ENCODE measurements at regions not wholly inside any gene's neighbourhood (a gene's known extent, or its start where the extent isn't known, plus 50 kb on each side); places are given as distances from the start of the nearest gene placed in this dataset.

DNA sequence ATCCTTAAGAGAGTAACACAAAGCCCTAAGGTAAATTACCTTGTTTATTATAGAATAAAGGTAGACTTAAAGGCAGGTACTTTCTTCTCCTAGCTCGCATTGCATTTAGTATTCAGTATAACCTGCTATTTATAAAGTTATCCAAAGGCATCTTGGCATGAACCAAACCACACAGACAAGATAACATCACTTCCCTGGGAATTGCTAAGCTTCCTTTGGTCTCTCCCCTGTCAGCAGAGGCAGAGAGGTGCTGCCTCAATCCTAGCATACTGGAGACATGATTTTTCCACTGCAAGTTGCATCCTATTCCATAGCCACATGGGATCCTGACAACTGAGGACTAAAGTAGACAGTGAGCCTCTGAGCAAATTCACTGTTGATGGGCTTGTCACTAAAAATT lies 101.7 kb upstream of the IL6 start:
- no peak overlapping the region for H3K27ac ChIP-seq
- TF ChIP-seq, protein P1, sequence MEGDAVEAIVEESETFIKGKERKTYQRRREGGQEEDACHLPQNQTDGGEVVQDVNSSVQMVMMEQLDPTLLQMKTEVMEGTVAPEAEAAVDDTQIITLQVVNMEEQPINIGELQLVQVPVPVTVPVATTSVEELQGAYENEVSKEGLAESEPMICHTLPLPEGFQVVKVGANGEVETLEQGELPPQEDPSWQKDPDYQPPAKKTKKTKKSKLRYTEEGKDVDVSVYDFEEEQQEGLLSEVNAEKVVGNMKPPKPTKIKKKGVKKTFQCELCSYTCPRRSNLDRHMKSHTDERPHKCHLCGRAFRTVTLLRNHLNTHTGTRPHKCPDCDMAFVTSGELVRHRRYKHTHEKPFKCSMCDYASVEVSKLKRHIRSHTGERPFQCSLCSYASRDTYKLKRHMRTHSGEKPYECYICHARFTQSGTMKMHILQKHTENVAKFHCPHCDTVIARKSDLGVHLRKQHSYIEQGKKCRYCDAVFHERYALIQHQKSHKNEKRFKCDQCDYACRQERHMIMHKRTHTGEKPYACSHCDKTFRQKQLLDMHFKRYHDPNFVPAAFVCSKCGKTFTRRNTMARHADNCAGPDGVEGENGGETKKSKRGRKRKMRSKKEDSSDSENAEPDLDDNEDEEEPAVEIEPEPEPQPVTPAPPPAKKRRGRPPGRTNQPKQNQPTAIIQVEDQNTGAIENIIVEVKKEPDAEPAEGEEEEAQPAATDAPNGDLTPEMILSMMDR (conservative IDR thresholded peaks at IDR 0.05), result no peak

DNA sequence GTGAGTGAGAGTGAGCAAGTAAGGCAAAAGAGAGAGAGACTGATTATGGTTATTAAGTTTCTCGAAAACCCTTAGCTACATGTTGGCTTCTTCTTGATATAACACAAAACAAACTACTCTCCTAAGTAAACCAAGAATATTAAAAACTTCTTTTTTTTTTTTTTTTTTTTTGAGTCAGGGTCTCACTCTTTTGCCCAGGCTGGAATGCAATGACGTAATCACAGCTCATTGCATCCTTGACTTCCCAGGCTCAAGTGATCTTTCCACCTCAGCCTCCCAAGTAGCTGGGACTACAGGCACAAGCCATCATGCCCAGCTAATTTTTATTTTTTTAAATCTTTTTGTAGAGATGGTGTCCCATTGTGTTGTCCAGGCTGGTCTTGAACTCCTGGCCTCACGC lies 102.2 kb upstream of the IL6 start:
- no peak overlapping the region for H3K27ac ChIP-seq
- TF ChIP-seq, protein P1 (conservative IDR thresholded peaks at IDR 0.05), result no peak

DNA sequence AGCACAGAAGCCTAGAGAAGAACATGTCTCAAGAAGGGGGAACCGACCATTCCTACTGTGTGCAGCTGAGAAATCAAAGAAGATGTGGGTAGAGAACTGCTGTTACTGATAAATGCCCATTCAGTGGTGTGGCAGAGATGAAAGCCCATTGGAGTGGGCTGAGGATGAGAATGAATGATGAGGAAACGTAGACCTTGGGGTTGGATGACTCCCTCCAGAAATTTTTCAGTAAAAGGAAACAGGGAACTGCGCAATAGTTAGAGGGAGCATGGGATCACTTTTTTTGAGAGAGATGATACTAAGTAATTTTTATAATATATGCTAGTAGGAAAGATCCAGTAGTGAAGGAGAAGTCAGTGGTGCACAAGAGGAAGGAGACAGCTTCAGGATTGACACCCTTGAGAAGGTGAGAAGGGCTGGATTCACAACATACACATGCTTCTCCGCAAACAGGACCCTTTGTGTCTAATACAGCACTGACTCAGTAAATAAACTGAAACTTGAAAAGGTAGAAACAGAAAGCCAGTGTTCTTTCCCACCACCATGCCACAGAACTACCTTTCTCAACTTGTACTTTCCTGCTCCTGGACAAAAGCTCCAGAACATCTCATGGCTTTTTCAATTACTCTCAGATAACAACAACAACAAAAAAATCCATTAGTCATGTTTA lies 104.7 kb upstream of the IL6 start:
- TF ChIP-seq, protein P1 (conservative IDR thresholded peaks at IDR 0.05), result no peak
- no peak overlapping the region for H3K27ac ChIP-seq

DNA sequence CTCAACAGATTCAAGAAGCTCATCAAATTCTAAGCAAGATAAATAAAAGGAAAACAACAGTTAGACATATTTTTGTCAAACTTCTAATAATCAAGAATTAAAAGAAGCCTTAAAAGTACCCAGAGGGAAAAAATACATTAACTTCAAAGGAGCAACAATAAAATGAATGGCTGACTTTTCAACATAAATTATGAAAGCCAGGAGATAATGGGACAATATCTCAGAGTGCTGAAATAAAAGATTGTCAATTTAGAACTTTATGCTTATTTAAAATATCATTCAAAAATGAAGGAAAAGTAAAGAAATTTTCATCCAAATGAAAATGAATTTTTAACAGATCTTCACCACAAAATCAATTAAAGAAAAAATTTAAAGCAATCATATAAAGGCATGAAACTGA lies 108.5 kb upstream of the IL6 start:
- TF ChIP-seq, protein P1 (conservative IDR thresholded peaks at IDR 0.05), result no peak
- no peak overlapping the region for H3K27ac ChIP-seq

DNA sequence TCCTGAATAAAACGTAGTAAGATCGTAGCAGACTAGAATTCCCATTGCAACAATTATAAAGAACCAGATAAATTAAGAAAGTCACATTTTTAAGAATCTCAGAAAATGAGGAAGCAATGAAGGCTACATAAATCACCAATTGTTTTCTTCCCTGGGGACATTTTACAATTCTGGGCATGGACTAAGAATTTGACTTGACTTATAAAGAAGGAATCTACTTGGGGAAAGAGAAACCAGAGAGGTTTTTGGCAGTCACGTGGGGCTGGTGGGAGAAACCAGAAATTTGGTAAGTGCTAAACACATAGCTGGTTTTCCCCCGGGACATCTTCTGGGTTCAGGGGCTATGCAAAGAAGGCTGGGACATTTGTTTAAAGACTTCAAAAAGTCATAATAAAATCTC lies 109.8 kb upstream of the IL6 start:
- H3K27ac ChIP-seq, result no peak overlapping the region
- TF ChIP-seq, protein P1 (conservative IDR thresholded peaks at IDR 0.05), result no peak

DNA sequence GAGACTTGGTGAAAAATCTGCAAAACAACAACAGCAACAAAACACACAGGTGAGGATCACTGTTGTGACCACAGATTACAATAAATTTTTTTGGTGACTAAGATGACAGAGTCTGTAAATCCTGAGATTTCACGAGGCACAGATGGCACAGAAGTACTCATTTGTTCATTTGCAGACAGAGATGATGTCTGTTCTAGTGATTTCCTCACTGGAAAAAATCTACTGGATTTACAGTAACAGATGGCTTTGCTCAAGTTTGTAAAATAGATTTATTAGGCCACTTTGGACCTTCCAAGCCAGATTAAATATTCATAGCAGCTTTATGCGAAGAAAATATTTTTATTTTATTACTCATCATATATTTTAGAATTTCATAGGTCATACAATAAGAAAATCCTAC lies 113.5 kb upstream of the IL6 start:
- TF ChIP-seq, protein P1 (conservative IDR thresholded peaks at IDR 0.05), result no peak
- H3K27ac ChIP-seq, result no peak overlapping the region

DNA sequence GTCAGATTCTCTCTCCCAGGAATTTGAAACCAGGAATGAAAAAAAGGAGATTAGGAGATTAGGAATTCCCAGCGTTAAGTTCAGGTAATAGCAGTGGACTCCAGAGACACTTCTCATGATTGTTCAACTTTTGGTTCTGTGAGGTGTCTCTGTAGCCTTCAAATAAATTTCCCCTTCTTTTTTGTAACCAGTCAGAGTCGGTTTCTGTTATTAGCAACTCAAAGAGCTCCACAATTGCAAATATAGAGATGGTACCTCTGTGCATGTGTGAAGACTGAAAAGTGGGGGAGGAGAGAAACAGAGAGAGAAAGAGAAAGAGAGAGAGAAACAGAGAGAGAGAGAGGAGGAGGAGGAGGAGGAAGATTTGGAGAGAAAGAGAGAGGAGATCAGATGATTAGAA lies 112.8 kb upstream of the STEAP1B start:
- TF ChIP-seq, protein P1 (conservative IDR thresholded peaks at IDR 0.05), result no peak
- H3K27ac ChIP-seq, result no peak overlapping the region
